ENCODE measurements at regions not wholly inside any gene's neighbourhood (a gene's known extent, or its start where the extent isn't known, plus 50 kb on each side); places are given as distances from the start of the nearest gene placed in this dataset.
"Not testable (repeated sequence)": the region's sequence is repeated elsewhere in the genome, so short reads cannot be mapped to it uniquely, and the experiment has no call there.

- not testable (repeated sequence) for DNase-seq (ENCODE audit: low read depth in 2 of 2)
Observed at GRCh38 chr9:89861371-89861770, 256.6 kb downstream of the GADD45G start.

GRCh38 chr9:89862316-89862715 is 257.5 kb downstream of the GADD45G start:
- no peak for DNase-seq (ENCODE audit: low read depth in 2 of 2)

DNA sequence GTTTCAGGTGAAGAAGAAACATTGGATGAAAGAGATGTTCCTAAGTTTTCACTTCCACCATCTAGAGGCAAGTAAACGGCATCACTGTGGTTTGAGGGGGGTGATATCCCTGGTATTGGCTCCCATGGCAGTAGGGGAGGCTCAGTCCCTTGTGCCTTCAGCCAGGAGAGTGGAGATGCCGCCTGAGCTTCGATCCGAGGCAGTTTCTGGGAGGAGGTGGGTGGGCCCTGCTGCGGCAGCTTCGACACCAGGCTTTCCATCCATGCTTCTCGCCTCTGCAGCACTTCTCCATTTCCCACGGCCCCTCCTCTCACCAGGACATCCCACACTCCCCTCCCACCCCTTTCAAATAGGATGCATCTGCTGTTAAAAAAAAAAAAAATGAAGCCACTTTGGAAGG is 258.3 kb downstream of the GADD45G start:
- DNase-seq (ENCODE audit: low read depth in 2 of 2) = no peak

DNA sequence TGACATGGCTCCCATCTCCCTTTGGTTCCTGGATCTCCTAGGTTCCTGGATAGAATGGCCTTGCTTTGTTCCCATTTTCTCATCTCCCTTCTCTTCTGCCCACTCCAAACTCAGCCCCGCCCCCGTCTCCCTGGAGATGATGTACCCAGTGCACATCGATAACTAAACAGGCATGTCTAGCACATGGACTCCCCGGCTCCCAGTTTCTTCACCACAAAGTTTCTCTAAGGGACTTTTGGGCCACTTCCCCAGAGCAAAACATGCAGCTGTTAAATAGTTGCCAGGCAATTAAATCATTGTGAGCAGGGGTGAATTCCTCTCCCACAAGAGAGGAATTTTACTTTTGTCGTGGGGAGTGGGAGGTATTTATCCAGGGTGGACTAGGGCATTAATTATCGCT is 259.0 kb downstream of the GADD45G start:
- no peak for DNase-seq (ENCODE audit: low read depth in 2 of 2)

- no peak for DNase-seq (ENCODE audit: low read depth in 2 of 2)
Observed at GRCh38 chr9:89864257-89864656, 259.4 kb downstream of the GADD45G start.

- no peak for DNase-seq (ENCODE audit: low read depth in 2 of 2)
Observed at GRCh38 chr9:89864731-89865130, 259.9 kb downstream of the GADD45G start.

DNA sequence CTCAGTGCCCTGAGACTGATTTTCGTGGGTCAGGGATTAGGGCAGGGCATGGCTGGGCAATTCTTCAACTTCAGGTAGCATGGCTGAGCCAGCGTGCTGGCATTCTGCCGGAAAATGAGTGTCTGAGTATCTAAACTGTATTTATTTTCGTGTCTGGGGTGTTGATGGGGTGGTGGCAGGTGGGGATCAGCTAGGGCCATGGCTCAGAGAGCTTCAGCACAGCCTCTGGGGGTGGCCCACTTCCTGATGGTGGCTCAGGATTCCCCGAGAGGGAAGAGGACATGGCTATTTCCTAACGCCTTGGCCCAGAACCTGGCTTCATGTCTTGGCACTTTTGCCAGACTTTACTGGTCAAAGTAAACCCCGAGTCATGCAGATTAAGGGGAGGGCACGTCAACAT is 260.5 kb downstream of the GADD45G start:
- no peak for DNase-seq (ENCODE audit: low read depth in 2 of 2)

GRCh38 chr9:89865981-89866380 is 261.2 kb downstream of the GADD45G start:
- no peak for DNase-seq (ENCODE audit: low read depth in 2 of 2)

GRCh38 chr9:89866701-89867100 is 261.9 kb downstream of the GADD45G start:
- DNase-seq (ENCODE audit: low read depth in 2 of 2) = no peak

GRCh38 chr9:89868100-89868499 is 263.3 kb downstream of the GADD45G start:
- DNase-seq (ENCODE audit: low read depth in 2 of 2) = no peak

DNA sequence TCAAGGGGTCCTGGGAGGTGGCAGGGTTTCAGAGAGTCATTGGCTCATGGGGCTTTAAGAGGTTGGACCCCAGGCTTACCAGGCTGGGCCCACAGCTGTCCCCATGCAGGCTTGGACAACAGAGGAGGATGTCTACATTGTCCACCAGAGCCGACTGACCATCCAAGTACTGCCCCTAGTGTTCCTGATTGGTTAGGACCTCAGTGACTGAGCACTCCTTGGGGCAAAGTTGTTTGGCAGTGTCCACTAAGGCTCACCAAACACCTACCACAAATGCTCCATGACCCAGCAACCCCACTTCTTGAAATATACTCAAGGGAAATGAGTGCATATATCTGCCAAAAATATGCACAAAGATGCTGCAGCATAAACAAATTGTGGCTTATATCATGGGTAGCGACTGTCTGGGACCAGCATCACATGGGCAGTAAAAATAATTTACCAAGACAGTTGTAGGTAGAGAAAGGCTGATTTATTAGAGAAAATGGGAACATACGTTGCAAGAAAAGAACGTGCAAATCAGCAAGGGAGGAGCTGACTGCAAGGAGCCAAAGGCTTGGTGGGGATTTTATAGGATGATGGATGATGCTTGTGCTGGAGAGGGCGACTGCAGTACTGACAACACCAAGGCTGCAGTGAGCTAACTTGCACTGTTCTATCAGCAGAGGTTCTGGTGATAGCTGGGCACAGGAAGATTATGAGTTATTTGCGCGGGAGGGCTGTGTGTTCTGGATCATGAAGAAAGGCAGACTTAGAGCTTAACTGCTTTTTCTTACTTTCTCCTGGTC is 265.2 kb downstream of the GADD45G start:
- DNase-seq (ENCODE audit: low read depth in 2 of 2) = no peak

GRCh38 chr9:89871871-89872331 is 267.1 kb downstream of the GADD45G start:
- no peak for DNase-seq (ENCODE audit: low read depth in 2 of 2)

DNA sequence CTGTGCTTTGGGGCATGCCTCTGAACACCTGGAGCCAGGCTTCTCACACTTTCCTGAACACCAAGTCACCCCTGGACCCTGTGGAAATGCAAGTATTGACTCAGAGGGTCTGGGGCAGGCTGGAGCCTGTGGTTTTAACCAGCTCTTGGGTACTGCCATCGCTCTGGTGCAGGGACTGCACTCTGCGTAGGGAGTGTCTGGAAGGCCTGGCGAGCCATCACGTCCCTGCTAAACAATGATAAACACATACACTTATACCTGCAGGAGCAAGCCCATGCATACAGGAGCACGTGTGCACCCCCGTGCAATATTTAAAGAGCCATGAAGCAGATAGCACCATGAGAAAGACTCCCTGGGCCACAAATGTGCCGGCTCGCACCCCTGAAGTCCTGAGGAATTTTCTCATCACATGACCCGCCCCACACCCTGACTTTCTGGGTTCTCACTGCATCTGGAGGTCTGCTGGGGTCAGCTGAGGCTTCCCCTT is 267.7 kb downstream of the GADD45G start:
- no peak for DNase-seq (ENCODE audit: low read depth in 2 of 2)

GRCh38 chr9:89872913-89873707 is 268.3 kb downstream of the GADD45G start:
- no peak for DNase-seq (ENCODE audit: low read depth in 2 of 2)

- no peak for DNase-seq (ENCODE audit: low read depth in 2 of 2)
Observed at GRCh38 chr9:89873801-89874200, 269.0 kb downstream of the GADD45G start.

- DNase-seq (ENCODE audit: low read depth in 2 of 2) = no peak
Observed at GRCh38 chr9:89874351-89875321, 269.8 kb downstream of the GADD45G start.

DNA sequence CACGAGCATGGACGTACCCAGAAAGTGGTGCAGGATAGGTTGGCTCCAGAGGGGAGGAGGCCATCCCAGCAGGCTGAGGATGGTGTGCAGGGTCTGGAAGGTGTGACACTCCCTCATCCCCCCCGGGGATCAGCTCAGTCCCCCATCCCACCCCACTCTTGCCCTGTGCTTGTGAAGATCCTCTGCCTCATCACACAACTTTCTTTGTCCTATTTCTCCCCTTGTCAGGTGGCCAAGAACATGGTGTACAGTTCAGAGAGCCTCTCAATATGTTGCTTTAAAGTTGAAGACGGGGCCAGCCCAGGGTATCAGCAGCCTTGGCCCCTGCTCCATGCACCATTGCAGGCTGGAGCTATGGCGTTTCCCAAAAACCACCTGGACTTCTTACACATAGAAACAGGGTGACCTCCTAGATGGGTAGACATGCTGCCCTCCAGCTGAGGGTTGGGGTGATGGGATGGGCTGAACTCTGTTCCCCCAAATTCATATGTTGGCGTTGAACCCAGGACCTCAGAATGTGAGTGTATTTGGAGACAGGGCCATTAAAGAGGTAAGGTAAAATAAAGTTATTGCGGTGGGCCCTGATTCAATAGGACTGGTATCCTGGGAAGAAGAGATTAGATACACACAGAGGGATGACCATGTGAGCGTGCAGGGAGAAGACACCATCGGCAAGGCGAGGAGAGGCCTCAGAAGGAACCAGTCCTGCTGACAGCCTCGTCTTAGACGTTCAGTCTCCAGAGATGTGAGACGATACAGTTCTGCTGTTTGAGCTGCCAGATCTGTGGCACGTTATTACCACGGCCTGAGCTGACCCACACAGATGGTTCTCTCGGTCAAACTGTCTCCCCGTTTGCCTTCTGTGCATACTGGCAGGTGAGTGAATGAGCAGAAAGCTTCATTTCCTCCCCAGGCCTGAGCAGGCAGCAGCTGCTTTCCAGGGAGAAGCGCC is 272.5 kb downstream of the GADD45G start:
- no peak for DNase-seq (ENCODE audit: low read depth in 2 of 2)

DNA sequence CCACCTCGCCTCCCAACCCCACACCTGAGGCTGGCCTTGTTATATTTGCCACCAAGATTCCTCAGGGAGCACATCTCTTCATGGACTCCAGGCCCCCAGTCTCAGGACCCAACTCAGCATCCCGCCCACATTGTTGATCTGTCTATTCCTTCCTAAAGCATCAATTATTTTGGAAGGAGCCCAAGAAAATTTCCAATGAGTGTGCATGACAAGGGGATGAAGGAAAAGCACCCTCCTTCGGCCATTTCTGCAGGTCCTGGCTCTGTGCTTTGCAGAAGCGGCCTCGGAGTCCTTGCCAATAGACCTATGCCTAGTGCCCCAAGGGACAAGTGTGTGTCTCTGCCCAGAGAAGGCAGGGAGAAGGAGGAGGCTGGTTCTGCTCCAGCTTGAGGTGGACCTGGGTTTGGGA is 273.2 kb downstream of the GADD45G start:
- DNase-seq (ENCODE audit: low read depth in 2 of 2) = no peak

DNA sequence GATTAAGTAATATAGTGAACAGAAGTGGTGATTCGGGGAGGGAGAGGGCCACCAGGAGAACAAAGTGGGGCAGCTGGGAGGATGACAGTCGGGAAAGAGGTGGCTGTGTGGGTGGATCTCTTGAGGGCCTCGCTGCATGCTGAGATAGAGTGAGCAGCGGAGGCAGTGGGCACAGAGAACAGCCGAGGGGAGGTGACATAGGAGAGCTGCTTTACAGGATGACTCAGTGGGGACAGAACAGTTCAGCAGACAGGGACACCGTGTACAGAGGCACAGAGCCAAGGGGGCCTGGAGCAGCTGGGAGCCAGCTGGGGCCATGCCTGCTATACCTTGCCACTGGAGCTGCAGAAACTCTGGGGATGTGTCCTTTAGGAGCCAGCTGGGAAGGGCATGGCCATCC is 273.9 kb downstream of the GADD45G start:
- DNase-seq (ENCODE audit: low read depth in 2 of 2) = no peak

DNA sequence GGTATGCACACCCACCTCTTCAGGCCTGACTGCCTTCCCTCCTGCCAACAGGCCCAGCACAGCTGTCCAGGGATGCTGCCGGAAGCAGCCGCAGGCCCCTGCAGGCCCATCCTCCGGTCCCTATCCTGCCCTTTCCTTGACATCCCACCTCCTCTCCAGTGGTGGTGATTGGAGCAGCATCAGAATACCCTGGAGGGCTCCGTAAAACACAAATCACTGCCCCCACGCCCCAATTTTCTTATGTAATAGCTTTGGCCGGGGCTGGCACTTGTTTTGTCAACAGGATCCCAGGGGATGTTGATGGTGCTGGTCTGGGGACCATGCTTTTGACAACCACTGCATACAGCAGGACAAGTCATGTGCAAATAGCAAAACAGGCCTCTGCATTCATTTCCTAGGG is 274.5 kb downstream of the GADD45G start:
- DNase-seq (ENCODE audit: low read depth in 2 of 2) = no peak

DNA sequence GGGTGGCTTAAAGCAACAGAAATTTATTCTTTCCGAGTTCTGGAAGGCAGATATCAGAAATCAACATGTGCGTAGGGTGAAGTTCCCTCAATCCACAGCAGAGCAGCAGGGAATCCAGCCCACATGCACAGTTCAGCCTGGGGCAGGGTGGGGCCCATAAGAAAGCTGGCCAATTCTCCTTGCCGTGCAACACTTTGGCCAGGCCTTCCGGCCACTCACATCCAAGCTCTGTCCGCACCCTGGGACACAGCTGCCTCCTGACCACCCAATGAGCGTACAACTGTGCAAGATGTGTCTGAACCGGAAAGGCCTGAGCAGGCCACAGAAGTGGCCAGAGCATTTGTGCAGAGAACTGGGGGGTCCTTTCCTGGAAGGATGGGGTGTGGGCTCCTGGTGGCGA is 274.9 kb downstream of the GADD45G start:
- DNase-seq (ENCODE audit: low read depth in 2 of 2) = no peak

All from stimulated activated CD4-positive, alpha-beta T cell treated with anti-CD3 and anti-CD28 coated beads, Interleukin-4, amount 100 ng/mL, for 48 hours (primary cell).